Stimulated activated CD8-positive, alpha-beta memory T cell treated with anti-CD3 and anti-CD28 coated beads, Interleukin-15, amount 100 ng/mL, for 4 hours (primary cell): ENCODE measurements at regions not wholly inside any gene's neighbourhood (a gene's known extent, or its start where the extent isn't known, plus 50 kb on each side); places are given as distances from the start of the nearest gene placed in this dataset.
"Not testable (repeated sequence)": the region's sequence is repeated elsewhere in the genome, so short reads cannot be mapped to it uniquely, and the experiment has no call there.

ENCODE experiments used
- DNase-seq, 2 donors: peaks; one replicate each; pipeline ENCODE4 v3.0.0-alpha.2; 2020; ENCODE audit warnings: low read depth in 2 of 2

DNA sequence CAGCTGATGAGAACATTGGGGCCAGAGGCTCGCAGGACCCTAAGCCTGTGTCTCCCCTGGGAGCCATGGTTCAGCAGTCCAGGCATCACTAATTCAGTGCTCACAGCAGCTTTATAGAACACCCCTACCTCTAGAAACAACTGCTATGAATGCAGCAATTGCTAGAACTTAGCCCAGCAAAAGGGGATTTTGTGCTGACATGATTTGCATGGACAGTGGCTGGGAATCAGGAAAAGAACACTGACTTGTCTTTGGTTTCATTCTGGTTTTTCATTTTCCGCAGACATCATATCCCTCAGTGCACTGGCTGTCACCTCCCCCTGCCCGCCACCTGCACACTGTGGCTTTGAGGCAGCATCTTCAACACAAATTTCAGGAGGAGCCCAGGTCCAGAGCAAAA is 3964.9 kb upstream of the TPTE start:
- DNase-seq: not testable (repeated sequence)

DNA sequence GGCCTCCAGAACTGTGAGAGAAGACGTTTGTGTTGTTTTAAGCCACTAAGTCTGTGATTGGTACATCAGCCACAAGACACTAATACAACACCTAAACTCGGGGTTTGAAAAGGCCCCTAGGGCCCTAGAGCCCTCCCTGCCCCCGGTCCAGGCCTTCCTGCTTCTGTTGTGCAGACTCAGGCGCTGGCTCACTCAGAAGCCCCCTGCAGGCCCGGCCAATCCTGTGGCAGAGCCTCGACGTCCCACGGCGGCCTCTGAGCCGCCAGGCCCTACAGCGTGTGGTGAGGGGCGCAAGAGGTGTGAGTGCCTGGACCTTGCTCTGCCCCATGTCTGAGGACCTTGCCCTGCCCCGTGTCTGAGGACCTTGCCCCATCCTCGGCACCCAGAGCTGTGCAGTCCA is 3964.0 kb upstream of the TPTE start:
- not testable (repeated sequence) for DNase-seq

DNA sequence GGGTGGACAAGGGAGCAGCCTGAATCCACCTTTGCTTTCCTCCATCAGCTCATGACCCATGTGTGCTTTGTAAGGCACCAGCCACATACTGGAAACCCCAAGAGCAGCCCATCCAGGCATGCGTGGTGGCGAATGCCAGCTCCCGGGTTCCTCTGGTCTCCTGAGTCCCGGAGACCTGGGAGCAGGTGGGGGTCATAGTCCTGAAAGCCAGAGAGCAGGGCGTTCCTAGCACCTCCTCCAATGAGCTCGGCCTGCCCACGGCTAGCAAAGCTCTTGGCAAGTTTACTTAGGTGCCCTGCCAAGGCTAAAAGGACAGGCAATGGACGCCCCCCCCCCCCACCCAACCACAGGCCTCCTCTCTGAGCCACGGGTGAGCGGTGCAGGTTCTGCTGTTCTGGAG is 3960.2 kb upstream of the TPTE start:
- not testable (repeated sequence) for DNase-seq

DNA sequence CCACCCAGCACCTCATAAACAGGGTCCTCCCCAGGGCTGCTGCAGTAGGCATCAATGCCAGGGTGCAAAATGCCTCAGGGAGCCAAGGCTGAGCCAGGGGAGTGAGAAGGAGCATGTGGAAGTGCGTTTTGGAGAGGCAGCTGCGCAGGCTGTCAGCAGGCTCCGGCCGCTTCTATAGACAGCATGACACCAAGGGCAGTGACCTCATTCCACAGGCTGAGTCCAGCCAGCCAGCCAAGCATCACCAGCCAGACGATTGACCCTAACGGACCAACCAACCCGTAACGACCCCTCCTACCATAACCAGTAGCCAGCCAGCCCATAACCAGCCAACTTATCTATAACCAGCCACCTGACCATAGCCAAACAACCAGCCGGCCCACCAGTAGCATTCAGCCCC is 3959.8 kb upstream of the TPTE start:
- DNase-seq: not testable (repeated sequence)

DNA sequence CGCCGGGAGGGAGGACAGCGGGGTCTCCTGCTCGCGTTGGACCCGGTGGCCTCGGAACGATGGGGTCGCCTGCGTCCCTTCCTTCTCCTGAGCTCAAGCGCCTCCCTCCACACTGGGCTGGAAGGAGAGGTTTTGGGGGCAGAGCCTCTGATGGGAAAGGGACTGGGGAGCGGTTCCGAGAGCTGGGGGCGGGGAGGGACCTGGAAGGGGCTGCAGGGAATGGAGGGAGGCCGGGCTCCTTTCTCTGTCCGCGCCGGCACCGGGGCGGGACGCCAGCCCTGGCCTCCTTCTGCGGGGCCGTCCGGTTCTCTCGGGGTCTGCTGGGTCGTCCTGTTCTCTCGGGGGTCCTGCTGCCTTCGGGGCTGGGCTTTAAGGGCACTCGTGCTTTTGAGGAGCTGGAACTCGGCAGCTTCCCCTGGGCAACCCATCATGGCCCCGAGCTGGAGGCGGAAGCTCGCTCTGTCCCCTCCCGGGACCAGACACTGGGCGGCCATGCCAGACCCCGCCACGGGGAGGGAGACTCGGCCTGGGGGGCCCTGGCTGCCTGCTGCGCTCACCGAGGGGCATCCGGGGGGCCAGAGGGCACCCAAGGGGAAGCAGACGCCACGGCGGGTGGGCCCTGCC is 3956.7 kb upstream of the TPTE start:
- DNase-seq: not testable (repeated sequence)

DNA sequence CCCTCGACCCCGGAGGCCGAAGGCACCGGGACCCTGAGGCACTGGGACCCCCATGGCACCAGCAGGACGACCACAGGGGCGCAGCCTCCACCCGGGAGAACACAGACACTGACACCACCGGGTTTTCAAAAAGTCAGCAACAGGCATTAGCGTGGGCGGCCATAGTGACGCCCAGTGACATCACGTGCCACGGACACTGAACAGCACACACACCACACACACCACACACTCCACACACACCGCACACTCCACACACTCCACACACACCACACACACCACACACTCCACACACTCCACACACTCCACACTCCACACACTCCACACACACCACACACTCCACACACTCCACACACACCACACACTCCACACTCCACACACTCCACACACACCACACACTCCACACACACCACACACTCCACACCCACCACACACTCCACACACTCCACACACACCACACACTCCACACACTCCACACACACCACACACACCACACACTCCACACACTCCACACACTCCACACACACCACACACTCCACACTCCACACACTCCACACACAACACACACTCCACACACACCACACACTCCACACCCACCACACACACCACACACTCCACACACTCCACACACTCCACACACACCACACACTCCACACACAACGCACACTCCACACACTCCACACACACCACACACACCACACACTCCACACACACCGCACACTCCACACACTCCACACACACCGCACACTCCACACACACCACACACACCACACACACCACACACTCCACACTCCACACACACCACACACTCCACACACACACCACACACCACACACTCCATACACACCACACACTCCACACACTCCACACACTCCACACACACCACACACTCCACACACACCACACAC is 3955.9 kb upstream of the TPTE start:
- not testable (repeated sequence) for DNase-seq

DNA sequence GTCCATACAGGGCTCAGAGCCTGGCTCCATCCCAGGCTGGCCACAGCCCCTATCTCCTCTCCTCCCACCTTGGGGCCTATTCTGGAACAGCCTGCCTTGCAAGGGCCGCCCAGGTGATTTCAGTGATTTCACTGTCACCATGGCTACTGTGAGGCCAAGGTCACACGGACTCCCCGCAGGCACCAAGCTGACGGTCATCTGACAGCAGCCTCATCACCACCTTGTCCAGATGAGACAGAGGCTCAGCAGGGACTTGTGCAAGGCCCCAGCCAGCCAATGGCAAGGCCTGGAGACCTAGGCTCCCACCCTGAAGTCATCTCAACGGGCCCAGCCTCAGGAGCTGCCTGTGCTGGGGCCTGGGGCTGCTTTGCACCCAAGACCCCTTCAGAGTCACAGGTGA is 3953.8 kb upstream of the TPTE start:
- DNase-seq: not testable (repeated sequence)

DNA sequence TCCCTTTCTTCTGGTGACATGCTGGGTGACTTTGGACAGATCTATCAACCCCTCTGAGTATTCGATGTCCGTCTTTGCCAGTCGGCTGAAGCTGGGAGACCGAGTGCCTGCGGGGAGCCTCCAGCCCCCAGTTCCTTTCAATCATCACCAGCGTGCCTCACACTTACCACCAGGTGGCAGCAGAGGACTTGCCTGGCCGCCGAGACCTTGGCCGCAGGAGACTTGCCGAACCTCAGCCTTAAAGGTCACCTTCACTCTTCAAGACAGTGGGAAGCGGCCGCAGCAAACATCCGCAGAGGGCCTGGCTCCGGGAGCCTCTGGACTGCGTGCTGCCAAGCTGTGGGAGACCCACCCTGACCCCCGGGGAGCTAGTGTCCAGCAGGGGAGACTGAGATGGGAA is 3952.2 kb upstream of the TPTE start:
- DNase-seq: not testable (repeated sequence)

DNA sequence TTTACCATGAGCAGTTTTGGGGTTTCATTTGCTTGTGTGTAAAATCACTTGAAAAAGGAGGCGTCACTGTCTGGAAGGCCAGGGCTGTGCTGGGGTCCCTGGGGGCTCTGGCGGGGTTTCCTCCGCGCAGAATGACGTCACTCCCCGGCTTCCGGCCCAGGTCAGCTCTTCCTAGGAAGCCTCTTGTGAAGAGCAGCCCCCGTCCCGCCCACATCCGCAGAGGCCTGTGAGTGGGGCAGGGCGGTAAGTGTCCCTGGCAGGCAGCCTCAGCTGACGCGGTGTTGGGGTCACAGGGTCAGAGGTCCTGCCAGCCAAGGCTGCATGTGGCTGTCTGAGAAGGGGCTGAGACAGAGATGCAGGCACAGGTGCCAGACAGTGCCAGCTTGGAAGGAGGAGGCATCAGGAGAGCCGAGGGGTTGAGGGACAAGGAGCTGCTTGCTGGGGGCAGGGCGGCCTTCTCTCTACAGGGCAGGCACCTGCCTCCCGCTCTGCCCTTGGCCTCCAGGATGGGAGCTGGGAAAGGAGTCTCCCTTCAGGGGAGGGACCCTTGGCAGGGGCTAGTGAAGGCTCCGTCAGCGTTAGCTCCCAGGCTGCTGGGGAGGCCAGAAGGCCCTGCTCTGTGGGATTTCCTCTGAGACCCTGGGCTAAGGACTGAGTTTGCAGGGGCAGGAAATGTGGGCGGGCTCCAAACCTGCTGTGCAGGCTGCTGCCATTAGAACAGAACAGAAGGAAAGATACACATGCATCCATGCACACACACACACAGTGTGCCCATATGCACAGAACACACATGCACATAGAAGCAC is 3951.6 kb upstream of the TPTE start:
- DNase-seq: not testable (repeated sequence)

DNA sequence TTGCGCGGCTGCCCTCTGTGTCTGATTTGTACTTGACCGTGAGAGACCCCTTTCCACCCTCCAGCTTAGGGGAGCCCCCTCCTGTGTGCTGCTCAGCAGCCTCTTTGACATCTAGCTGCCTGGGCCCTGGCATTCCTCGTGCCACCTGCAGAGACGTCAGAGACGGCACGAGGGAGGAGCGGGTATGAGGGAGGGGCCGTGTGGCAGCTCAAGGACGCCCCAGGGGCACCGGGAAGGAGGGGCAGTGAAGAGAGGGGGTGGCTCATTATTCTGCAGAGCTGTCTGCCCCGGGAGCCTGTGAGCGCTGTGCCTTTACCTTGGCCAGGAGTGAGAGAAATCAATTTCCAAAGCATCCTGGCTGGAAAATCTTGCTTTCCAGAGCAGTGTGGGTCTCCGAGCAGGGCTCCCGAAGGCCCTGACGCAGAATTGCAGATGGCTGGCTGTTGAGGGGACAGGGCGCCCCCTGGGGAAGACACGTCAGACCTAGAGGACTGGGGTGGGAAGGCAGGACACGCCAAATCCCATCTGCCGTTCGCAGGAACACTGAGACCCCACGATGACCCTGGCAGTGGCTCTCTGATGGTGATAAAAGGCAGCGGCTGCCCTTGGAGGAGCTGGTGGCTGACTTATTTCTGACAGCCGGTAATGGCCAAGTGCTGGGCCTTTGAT is 3950.5 kb upstream of the TPTE start:
- DNase-seq: not testable (repeated sequence)

DNA sequence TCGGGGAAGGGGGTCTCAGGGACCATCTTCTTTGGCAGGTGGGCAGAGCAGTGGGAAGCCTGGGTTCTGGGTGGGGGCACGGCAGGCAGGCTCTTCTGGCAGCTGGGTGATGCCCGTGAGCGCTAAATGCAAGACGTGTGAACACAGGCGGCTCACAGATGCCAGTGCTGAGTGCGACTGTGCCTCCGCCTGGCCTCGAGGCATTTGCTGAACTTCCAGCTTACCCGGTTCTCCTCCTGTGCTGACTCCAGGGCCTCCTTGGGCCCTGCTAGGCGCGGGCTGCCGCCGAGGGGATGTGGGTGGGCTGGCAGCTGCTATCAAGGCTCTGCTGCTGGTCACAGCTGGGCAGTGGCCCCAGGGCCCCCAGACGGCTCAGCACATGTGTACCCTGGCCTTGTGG is 3947.8 kb upstream of the TPTE start:
- DNase-seq: not testable (repeated sequence)

DNA sequence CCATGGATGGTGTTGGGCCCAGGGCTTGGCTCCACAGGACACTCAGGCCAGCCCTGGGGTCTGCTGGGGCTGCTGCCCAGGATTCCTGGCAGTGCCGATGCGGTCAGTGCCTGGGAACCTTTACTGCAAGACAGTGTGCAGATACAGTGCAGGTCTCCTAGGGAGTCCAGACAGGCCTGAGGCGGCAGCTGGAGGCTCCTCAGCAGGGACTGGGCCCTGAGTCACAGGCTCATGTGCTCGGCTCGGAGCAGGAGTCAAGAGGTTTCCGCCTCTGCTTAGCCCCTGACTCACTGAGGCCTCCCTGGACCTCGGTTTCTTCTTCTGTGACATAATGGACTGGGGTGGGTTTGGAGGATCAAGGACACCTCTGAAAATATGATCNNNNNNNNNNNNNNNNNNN is 3941.6 kb upstream of the TPTE start:
- DNase-seq: not testable (repeated sequence)
